Hematopoietic multipotent progenitor cell treated with erythropoietin and hydrocortisone succinate and interleukin-3 and kit ligand, for 6 days (in vitro differentiated cells): ENCODE measurements at regions not wholly inside any gene's neighbourhood (a gene's known extent, or its start where the extent isn't known, plus 50 kb on each side); places are given as distances from the start of the nearest gene placed in this dataset.

Source experiments
- DNase-seq: peaks from one replicate; pipeline ENCODE4 v3.0.0-alpha.2; 2015

- DNase-seq = no peak
These were observed 50.1 kb upstream of the TSPAN2 start for GRCh38 chr1:115139381-115139780.
